ENCODE measurements at regions not wholly inside any gene's neighbourhood (a gene's known extent, or its start where the extent isn't known, plus 50 kb on each side); places are given as distances from the start of the nearest gene placed in this dataset.

DNA sequence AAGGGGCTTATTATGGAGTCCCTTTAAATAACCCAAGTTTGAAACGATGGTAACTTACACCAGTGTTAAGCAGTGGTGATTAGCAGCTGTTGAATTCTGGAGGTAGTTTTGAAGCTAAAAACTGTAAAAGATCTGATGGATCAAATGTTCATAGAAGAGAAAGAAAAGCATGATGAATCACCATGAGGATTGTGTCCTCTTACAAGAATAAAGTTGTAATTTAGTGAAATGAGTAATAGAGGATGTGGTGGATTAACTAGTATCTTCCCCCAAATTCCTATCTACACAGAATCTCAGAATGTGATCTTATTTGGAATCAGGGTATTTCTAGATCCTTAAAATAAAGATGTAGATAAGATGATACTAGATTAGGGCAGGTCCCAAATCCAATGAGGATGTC is 1138.2 kb upstream of the TMEFF2 start:
- ATAC-seq (no peak), FAIRE-seq (no peak), DNase-seq (ENCODE audit: low read depth in 1 of 2, low spot score in 1 of 2) (no peak)
- 16% methylated on average over 1 of the region's 1 CpG for WGBS (ENCODE audit: missing lambda C conversion rate)
- ChIA-PET CTCF (no interaction called here), POLR2A (no interaction called here)
- no peak overlapping the region for H3K27ac ChIP-seq
- no peak for TF ChIP-seq HOXB5 (CRISPR knock-in tag; IDR thresholded peaks at IDR 0.05)
- no peak for TF ChIP-seq RCOR1 (IDR thresholded peaks at IDR 0.05; ENCODE audit: low read depth, low read length)
- no peak for TF ChIP-seq KDM1A (IDR thresholded peaks at IDR 0.05; ENCODE audit: low read depth)
- no peak for TF ChIP-seq ESRRA (IDR thresholded peaks at IDR 0.05; ENCODE audit: borderline replicate concordance, low read length)
- no peak for TF ChIP-seq JUN (IDR thresholded peaks at IDR 0.05)
- TF ChIP-seq EHMT2 (IDR thresholded peaks at IDR 0.05; ENCODE audit: low read depth): no peak
- TF ChIP-seq HOXB13 (CRISPR knock-in tag; IDR thresholded peaks at IDR 0.05; ENCODE audit: low read depth): no peak
- TF ChIP-seq ZNF302 (CRISPR knock-in tag; IDR thresholded peaks at IDR 0.05): no peak
- no peak for TF ChIP-seq PHF8 (IDR thresholded peaks at IDR 0.05; ENCODE audit: borderline replicate concordance, low read depth)
- TF ChIP-seq, protein P1, sequence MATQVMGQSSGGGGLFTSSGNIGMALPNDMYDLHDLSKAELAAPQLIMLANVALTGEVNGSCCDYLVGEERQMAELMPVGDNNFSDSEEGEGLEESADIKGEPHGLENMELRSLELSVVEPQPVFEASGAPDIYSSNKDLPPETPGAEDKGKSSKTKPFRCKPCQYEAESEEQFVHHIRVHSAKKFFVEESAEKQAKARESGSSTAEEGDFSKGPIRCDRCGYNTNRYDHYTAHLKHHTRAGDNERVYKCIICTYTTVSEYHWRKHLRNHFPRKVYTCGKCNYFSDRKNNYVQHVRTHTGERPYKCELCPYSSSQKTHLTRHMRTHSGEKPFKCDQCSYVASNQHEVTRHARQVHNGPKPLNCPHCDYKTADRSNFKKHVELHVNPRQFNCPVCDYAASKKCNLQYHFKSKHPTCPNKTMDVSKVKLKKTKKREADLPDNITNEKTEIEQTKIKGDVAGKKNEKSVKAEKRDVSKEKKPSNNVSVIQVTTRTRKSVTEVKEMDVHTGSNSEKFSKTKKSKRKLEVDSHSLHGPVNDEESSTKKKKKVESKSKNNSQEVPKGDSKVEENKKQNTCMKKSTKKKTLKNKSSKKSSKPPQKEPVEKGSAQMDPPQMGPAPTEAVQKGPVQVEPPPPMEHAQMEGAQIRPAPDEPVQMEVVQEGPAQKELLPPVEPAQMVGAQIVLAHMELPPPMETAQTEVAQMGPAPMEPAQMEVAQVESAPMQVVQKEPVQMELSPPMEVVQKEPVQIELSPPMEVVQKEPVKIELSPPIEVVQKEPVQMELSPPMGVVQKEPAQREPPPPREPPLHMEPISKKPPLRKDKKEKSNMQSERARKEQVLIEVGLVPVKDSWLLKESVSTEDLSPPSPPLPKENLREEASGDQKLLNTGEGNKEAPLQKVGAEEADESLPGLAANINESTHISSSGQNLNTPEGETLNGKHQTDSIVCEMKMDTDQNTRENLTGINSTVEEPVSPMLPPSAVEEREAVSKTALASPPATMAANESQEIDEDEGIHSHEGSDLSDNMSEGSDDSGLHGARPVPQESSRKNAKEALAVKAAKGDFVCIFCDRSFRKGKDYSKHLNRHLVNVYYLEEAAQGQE (IDR thresholded peaks at IDR 0.05): no peak
- TF ChIP-seq FOSB (CRISPR knock-in tag; IDR thresholded peaks at IDR 0.05): no peak
- no peak overlapping the region for H3K4me2 ChIP-seq
- no peaks in the 10 kb centered on the region for H3K4me1 ChIP-seq
- no peak overlapping the region for H3K4me3 ChIP-seq
- H3K9me3 ChIP-seq: no peaks in the 10 kb centered on the region

DNA sequence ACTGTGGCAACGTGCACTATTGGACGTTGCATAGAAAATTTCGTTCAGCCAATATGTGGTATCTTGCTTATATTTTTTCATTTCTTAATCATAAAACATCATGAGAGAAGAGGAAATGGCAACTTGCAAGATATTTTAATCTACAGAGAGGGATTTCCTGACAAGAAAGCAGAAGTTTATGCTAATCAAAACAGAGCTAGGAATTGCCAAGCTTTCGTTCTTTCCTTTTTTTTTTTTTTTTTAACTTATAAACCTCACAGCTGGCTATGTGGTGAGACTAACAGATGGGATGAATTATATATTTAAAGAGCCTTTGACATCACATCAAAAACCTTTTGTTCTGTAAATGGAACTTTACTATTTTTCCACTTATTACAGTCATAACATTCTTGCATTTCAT is 1136.9 kb upstream of the TMEFF2 start:
- Histone ChIP-seq H3K27ac (no peak overlapping the region), H3K4me2 (no peak overlapping the region), H3K4me3 (no peak overlapping the region), H3K9me3 (no peaks in the 10 kb centered on the region), H3K4me1 (no peaks in the 10 kb centered on the region)
- no peak for FAIRE-seq
- TF ChIP-seq, protein P2, sequence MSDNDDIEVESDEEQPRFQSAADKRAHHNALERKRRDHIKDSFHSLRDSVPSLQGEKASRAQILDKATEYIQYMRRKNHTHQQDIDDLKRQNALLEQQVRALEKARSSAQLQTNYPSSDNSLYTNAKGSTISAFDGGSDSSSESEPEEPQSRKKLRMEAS (IDR thresholded peaks at IDR 0.05): no peak
- no peak for TF ChIP-seq FOXS1 (CRISPR knock-in tag; IDR thresholded peaks at IDR 0.05)
- DNase-seq (ENCODE audit: low read depth in 1 of 2, low spot score in 1 of 2): no peak
- ChIA-PET POLR2A (no interaction called here), CTCF (interaction anchor here (0.7 to 1.2 kb wide), 2 partner anchors 12 to 53 kb away, joined by 3 read pairs; no protein-coding TSS in a partner anchor)
- ATAC-seq: no peak
- 43% methylated on average over 4 of the region's 4 CpGs for WGBS (ENCODE audit: missing lambda C conversion rate)

DNA sequence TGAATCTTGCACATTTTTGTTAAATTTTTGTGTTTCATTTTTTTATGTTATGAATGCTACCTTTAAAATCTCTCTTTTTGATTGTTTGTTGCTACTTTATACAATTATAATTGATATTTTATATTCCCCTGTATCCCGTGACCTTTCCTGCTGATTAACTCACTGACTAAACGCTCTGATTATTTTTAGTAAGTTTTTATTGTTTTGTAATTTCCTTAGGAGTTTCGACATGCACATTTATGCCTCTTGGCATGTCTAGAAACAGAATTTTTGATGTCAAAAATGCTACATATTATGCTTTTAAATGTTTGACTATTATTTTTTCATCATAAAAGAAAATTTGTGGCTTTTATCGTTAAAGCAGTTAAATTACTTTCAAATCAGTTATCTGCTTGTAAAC is 1131.6 kb upstream of the TMEFF2 start:
- POLR2A ChIA-PET: no interaction called here
- no peak for DNase-seq (ENCODE audit: low read depth in 1 of 2, low spot score in 1 of 2)
- TF ChIP-seq FOSL2 (IDR thresholded peaks at IDR 0.05) (no peak), FOSL2 (CRISPR knock-in tag; IDR thresholded peaks at IDR 0.05) (no peak), HOXB5 (CRISPR knock-in tag; IDR thresholded peaks at IDR 0.05) (no peak), CHD4 (IDR thresholded peaks at IDR 0.05; ENCODE audit: borderline replicate concordance) (no peak), HOXA7 (CRISPR knock-in tag; IDR thresholded peaks at IDR 0.05) (no peak), ZC3H11A (IDR thresholded peaks at IDR 0.05) (no peak), POLR2AphosphoS2 (conservative IDR thresholded peaks at IDR 0.05; ENCODE audit: low read length) (no peak), ESRRA (IDR thresholded peaks at IDR 0.05; ENCODE audit: borderline replicate concordance, low read length) (no peak)

More for the DNA sequence above, 1131.6 kb upstream of the TMEFF2 start:
- no peak for ATAC-seq
- Histone ChIP-seq H3K4me3 (no peak overlapping the region), H3K27ac (no peak overlapping the region), H3K4me2 (no peak overlapping the region), H3K9me3 (no peaks in the 10 kb centered on the region), H3K4me1 (no peaks in the 10 kb centered on the region)
- CTCF ChIA-PET: no interaction called here
- no peak for FAIRE-seq
- 57% methylated on average over 4 of the region's 4 CpGs for WGBS (ENCODE audit: missing lambda C conversion rate)
